Smooth muscle cell (in vitro differentiated cells): ENCODE measurements at regions not wholly inside any gene's neighbourhood (a gene's known extent, or its start where the extent isn't known, plus 50 kb on each side); places are given as distances from the start of the nearest gene placed in this dataset.

Experiments used
- DNase-seq: peaks from one replicate; lab custom pipeline; 2025; ENCODE audit not compliant: unreplicated experiment; lab: John Stamatoyannopoulos, UW
- H2AFZ ChIP-seq: fragments of 200-600 bp; sonication (generic); 2 replicates; pipeline ENCODE4 v1.6.0; 2016; ENCODE audit warnings: antibody characterized with exemption, low read depth, mild to moderate bottlenecking
- H3F3A ChIP-seq: fragments of 200-600 bp; sonication (generic); 2 replicates; pipeline ENCODE4 v1.6.0; 2017; ENCODE audit warnings: antibody characterized with exemption, low read depth
- H3K27ac ChIP-seq: fragments of 200-600 bp; sonication (generic); 2 replicates; pipeline ENCODE4 v1.5.1; 2016; ENCODE audit warnings: low read depth, mild to moderate bottlenecking
- H3K27me3 ChIP-seq: fragments of 200-600 bp; sonication (generic); 2 replicates; pipeline ENCODE4 v1.6.1; 2016; ENCODE audit warnings: low read depth, mild to moderate bottlenecking
- H3K36me3 ChIP-seq: fragments of 200-600 bp; sonication (generic); 2 replicates; pipeline ENCODE4 v1.5.1; 2016; ENCODE audit warnings: low read depth
- H3K4me1 ChIP-seq: fragments of 200-600 bp; sonication (generic); 2 replicates; pipeline ENCODE4 v1.5.1; 2016; ENCODE audit warnings: low read depth
- H3K4me2 ChIP-seq: fragments of 200-600 bp; sonication (generic); 2 replicates; pipeline ENCODE4 v1.6.0; 2016; ENCODE audit warnings: mild to moderate bottlenecking
- H3K4me3 ChIP-seq: fragments of 200-600 bp; sonication (generic); 2 replicates; pipeline ENCODE4 v1.5.1; 2016; ENCODE audit warnings: mild to moderate bottlenecking
- H3K79me2 ChIP-seq: fragments of 200-600 bp; sonication (generic); 2 replicates; pipeline ENCODE4 v1.6.0; 2016; ENCODE audit warnings: low read depth, mild to moderate bottlenecking
- H3K9ac ChIP-seq: fragments of 200-600 bp; sonication (generic); 2 replicates; pipeline ENCODE4 v1.6.0; 2016; ENCODE audit warnings: low read depth
- H3K9me3 ChIP-seq: fragments of 200-600 bp; sonication (generic); replicated peaks from 2 replicates; pipeline ENCODE4 v1.5.1; 2016; ENCODE audit warnings: low read depth
- H4K20me1 ChIP-seq: fragments of 200-600 bp; sonication (generic); 2 replicates; pipeline ENCODE4 v1.6.0; 2016; ENCODE audit warnings: low read depth
- WGBS: methylation state at CpG from one replicate; pipeline ENCODE4 v1.1.7; 2016; ENCODE audit warnings: low lambda C conversion rate; 5-methylcytosine and 5-hydroxymethylcytosine counted together
- TF ChIP-seq, protein P1 (sequence below): fragments of 200-600 bp; sonication (generic); IDR thresholded peaks from 2 replicates; pipeline ENCODE4 v1.5.1; 2017; ENCODE audit warnings: borderline replicate concordance, mild to moderate bottlenecking, antibody characterized with exemption; ENCODE audit not compliant: insufficient read depth, poor library complexity, severe bottlenecking

DNA sequence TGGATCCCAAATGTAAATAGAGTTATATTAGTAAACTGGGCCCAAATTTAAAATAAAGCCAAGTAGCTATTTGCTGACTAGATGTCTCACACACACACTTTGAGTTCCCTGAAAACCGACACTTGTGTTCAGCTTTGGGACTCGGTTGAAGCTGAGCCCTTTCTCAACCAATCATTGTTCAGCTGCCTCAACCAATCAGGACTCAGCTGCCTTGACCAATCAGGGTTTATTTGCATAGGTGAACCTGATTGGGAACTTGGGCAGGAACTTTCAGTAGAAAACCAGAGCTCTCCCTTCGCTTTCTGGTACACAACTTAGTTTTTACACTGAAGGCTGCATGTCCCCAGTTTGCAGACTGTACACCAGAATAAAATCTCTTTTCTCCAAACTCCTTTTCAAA lies 301.7 kb downstream of the FOXA2 start:
- Histone ChIP-seq H3K36me3 (no peaks in the 10 kb centered on the region), H3K4me3 (no peak overlapping the region), H3F3A (no peaks in the 10 kb centered on the region), H3K27ac (no peak overlapping the region), H2AFZ (no peak overlapping the region), H3K4me2 (no peak overlapping the region), H3K27me3 (peaks cover 3% of the 10 kb centered on the region), H3K9me3 (no peaks in the 10 kb centered on the region), H3K9ac (no peak overlapping the region), H3K4me1 (no peaks in the 10 kb centered on the region), H3K79me2 (no peaks in the 10 kb centered on the region), H4K20me1 (no peaks in the 10 kb centered on the region)
- 86% methylated on average over 3 of the region's 3 CpGs for WGBS
- TF ChIP-seq, protein P1, sequence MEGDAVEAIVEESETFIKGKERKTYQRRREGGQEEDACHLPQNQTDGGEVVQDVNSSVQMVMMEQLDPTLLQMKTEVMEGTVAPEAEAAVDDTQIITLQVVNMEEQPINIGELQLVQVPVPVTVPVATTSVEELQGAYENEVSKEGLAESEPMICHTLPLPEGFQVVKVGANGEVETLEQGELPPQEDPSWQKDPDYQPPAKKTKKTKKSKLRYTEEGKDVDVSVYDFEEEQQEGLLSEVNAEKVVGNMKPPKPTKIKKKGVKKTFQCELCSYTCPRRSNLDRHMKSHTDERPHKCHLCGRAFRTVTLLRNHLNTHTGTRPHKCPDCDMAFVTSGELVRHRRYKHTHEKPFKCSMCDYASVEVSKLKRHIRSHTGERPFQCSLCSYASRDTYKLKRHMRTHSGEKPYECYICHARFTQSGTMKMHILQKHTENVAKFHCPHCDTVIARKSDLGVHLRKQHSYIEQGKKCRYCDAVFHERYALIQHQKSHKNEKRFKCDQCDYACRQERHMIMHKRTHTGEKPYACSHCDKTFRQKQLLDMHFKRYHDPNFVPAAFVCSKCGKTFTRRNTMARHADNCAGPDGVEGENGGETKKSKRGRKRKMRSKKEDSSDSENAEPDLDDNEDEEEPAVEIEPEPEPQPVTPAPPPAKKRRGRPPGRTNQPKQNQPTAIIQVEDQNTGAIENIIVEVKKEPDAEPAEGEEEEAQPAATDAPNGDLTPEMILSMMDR: no peak
- no peak for DNase-seq

DNA sequence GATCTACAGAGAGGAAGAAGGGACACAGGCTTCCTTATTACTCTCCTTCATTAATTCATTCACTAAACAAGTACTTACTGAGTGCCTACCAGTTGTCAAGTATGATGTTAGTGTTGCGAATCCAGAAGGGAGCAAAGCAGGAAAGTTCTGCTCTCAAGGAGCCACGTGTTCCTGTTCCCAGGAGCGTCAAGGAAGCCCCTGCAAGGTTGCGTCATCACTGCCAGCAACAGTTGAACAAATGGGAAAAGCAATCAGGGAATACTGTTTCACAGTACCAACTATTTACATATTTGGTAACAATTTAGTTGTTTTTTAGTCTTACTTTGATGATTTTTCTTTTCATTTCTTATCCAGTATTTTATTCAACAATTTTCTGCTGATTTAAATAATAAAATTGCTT lies 310.0 kb downstream of the FOXA2 start:
- Histone ChIP-seq H3K36me3 (no peaks in the 10 kb centered on the region), H3K27me3 (no peaks in the 10 kb centered on the region), H3K4me1 (no peaks in the 10 kb centered on the region), H3K27ac (no peak overlapping the region), H3K4me2 (no peak overlapping the region), H3K9me3 (no peaks in the 10 kb centered on the region), H3K79me2 (no peaks in the 10 kb centered on the region), H2AFZ (no peak overlapping the region), H3K4me3 (no peak overlapping the region), H4K20me1 (no peaks in the 10 kb centered on the region), H3F3A (no peaks in the 10 kb centered on the region), H3K9ac (no peak overlapping the region)
- 77% methylated on average over 4 of the region's 4 CpGs for WGBS
- no peak for DNase-seq
- TF ChIP-seq, protein P1: no peak

DNA sequence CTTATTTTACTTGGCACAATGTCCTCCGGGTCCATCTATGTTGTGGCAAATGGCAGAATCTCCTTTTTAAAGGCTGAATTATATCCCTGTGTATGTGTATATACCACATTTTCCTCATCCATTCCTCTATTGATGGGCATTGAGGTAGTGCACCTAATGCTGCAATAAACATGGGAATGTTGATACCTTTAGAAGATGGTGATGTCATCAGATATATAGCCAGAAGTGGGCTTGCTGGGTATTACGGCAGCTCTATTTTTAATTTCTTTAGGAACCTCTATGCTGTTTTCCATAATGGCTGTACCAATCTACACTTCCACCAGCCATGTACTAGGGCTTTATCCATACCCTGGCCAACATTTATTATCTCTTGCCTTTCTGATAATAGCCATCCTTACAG lies 315.7 kb downstream of the FOXA2 start:
- no peaks in the 10 kb centered on the region for H3K9me3 ChIP-seq
- TF ChIP-seq, protein P1: no peak

DNA sequence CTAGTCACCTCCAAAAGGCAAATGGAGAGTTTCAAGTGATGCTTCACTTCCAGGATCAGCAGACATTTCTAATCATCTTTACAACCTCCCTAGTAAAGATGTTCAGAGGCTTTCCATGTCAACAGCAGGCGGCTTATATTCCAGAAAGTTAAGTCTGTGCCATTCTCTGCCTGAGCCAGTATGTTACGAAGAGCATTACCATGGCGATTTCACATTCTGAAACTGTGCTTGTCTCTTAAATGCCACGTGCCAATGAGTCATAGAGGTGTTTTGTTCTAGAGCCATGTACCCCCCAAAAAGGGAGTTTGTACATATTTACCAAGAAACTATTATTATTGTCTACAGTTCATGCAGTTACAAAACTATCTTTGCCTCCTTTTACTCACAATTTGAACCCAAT lies 319.5 kb downstream of the FOXA2 start:
- no peaks in the 10 kb centered on the region for H3K9me3 ChIP-seq
- no peak overlapping the region for H3K4me3 ChIP-seq
- H3K4me1 ChIP-seq: no peaks in the 10 kb centered on the region
- H3F3A ChIP-seq: no peaks in the 10 kb centered on the region
- H3K4me2 ChIP-seq: no peak overlapping the region
- H2AFZ ChIP-seq: no peak overlapping the region
- H3K9ac ChIP-seq: no peak overlapping the region
- no peaks in the 10 kb centered on the region for H3K79me2 ChIP-seq
- DNase-seq: no peak
- TF ChIP-seq, protein P1: no peak
- no peaks in the 10 kb centered on the region for H4K20me1 ChIP-seq
- 81% methylated on average over 4 of the region's 4 CpGs for WGBS
- no peak overlapping the region for H3K27ac ChIP-seq
- peaks cover 5% of the 10 kb centered on the region for H3K27me3 ChIP-seq
- no peaks in the 10 kb centered on the region for H3K36me3 ChIP-seq

More for the DNA sequence above, 315.7 kb downstream of the FOXA2 start:
- Histone ChIP-seq H3K27me3 (no peaks in the 10 kb centered on the region), H3K9ac (no peak overlapping the region), H2AFZ (no peak overlapping the region), H3F3A (no peaks in the 10 kb centered on the region), H3K27ac (no peak overlapping the region), H3K36me3 (no peaks in the 10 kb centered on the region), H3K4me3 (no peak overlapping the region), H3K79me2 (no peaks in the 10 kb centered on the region), H3K4me2 (no peak overlapping the region), H4K20me1 (no peaks in the 10 kb centered on the region), H3K4me1 (no peaks in the 10 kb centered on the region)
- DNase-seq: no peak
- 100% methylated on average over 2 of the region's 2 CpGs for WGBS
